ENCODE measurements at regions not wholly inside any gene's neighbourhood (a gene's known extent, or its start where the extent isn't known, plus 50 kb on each side); places are given as distances from the start of the nearest gene placed in this dataset.

DNA sequence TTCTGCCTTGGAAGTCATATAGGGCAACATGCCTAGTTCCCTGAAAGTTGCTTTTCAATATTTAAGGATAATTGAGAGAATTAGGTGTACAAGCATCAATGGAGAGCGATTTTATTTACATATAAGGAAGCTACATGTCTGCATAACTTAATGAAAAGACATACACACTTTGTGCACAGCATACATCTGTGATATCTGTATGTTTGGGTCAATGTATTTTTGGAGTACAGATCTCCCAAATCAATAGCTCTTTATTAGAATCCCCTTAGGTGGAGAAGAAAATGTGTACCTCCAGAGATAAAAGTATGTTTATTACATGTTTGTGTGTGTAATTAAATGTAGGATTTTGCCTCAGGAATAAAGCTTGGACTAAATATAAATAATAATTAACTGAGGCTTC lies 373.7 kb upstream of the CCNH start:
- peaks cover 0 to 17% (median 3%) of the 10 kb centered on the region in 4 experiments for H3K27me3 ChIP-seq (replicated peaks in 1 of 4; ENCODE audit: control extremely low read depth in 1 of 4, control insufficient read depth in 3 of 4, insufficient read depth in 4 of 4, low read length in 3 of 4)
- H3K27me3 Mint-ChIP-seq: peaks cover 24% of the 10 kb centered on the region
- intact Hi-C loops (cut with micrococcal nuclease): no loop called here
- no CpG with 5 or more reads among the region's 1 CpG for WGBS (ENCODE audit: insufficient coverage)
- H3K27ac ChIP-seq (ENCODE audit: low read length in 2 of 2): no peak overlapping the region
- H3K27ac Mint-ChIP-seq: no peak overlapping the region
- H3K4me1 Mint-ChIP-seq: no peaks in the 10 kb centered on the region
- no peaks in the 10 kb centered on the region for H3K9me3 Mint-ChIP-seq (ENCODE audit: insufficient read depth)
- no peak for TF ChIP-seq EZH2 (IDR thresholded peaks at IDR 0.05; ENCODE audit: borderline replicate concordance, insufficient read depth, low read depth, low read length, poor library complexity, severe bottlenecking)
- TF ChIP-seq, protein P1, sequence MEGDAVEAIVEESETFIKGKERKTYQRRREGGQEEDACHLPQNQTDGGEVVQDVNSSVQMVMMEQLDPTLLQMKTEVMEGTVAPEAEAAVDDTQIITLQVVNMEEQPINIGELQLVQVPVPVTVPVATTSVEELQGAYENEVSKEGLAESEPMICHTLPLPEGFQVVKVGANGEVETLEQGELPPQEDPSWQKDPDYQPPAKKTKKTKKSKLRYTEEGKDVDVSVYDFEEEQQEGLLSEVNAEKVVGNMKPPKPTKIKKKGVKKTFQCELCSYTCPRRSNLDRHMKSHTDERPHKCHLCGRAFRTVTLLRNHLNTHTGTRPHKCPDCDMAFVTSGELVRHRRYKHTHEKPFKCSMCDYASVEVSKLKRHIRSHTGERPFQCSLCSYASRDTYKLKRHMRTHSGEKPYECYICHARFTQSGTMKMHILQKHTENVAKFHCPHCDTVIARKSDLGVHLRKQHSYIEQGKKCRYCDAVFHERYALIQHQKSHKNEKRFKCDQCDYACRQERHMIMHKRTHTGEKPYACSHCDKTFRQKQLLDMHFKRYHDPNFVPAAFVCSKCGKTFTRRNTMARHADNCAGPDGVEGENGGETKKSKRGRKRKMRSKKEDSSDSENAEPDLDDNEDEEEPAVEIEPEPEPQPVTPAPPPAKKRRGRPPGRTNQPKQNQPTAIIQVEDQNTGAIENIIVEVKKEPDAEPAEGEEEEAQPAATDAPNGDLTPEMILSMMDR (IDR thresholded peaks at IDR 0.05): no peak
- H2AFZ ChIP-seq (ENCODE audit: insufficient read depth, low read depth, low read length, poor library complexity, severe bottlenecking): no peak overlapping the region
- H3K4me1 ChIP-seq (ENCODE audit: control insufficient read depth in 2 of 2, insufficient read depth in 2 of 2, low read length in 2 of 2): no peaks in the 10 kb centered on the region
- no peak overlapping the region for H3K4me3 ChIP-seq (ENCODE audit: control extremely low read depth in 1 of 5, extremely low read depth in 1 of 5, insufficient read depth in 1 of 5, low read depth in 2 of 5, low read length in 4 of 5)
- no peaks in the 10 kb centered on the region for H3K79me2 ChIP-seq (ENCODE audit: control insufficient read depth, insufficient read depth, low read length)
- ChIA-PET CTCF (no interaction called here), POLR2A (no interaction called here)
- no peaks in the 10 kb centered on the region for H3K36me3 ChIP-seq (replicated peaks in 1 of 2; ENCODE audit: control extremely low read depth in 1 of 2, control insufficient read depth in 1 of 2, extremely low read depth in 1 of 2, insufficient read depth in 2 of 2, low read length in 1 of 2)
- no peak for DNase-seq
- no peak overlapping the region for H3K4me3 Mint-ChIP-seq
- no peaks in the 10 kb centered on the region for H4K20me1 ChIP-seq (ENCODE audit: control insufficient read depth, insufficient read depth, low read length, poor library complexity, severe bottlenecking)
- no peak overlapping the region for H3K9ac ChIP-seq (ENCODE audit: low read length)
- no peak for ATAC-seq (ENCODE audit: low read depth)
- H3K9me3 ChIP-seq (ENCODE audit: control extremely low read depth in 1 of 3, control insufficient read depth in 2 of 3, insufficient read depth in 1 of 3, low read length in 2 of 3): no peaks in the 10 kb centered on the region
- H3K4me2 ChIP-seq (replicated peaks; ENCODE audit: low read depth, low read length, poor library complexity, severe bottlenecking): no peak overlapping the region

DNA sequence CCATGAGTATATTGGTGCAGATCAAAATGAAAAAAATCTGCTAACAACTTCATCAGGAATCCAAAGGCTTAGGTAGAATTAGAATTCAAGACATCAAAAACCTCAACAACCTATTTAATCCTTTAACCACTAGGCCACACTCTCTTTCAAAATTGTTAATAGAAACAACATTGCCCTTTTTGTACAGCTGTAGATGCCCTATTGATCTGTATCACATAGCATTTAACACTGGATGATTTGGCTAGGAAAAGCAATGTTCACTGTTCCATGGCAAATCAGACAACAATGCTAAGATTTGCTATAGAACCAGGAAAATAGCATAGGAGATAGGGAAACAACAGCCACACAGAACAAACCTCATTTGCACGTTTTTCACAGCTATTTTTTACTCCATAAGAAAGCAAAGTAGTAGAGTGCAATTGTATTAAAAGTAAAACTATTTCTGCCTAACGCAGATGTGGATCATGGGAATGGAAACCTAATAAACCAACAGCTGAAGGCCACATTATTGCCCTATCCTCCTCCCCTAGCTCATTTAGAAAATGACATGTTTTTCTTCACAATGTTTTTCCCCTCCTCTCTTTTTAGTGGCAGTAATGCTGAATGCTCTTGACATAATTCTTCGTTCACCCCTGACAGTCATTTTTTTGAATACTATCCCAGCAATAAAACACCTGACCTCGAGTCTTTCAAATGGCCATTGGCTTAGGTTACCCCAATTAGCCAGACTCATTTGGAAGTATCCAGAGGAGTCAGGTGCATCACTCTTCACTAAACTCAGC lies 373.0 kb upstream of the CCNH start:
- CTCF ChIA-PET: no interaction called here
- POLR2A ChIA-PET: no interaction called here
- H3K36me3 ChIP-seq (replicated peaks in 1 of 2; ENCODE audit: control extremely low read depth in 1 of 2, control insufficient read depth in 1 of 2, extremely low read depth in 1 of 2, insufficient read depth in 2 of 2, low read length in 1 of 2): no peaks in the 10 kb centered on the region
- H3K9me3 ChIP-seq (ENCODE audit: control extremely low read depth in 1 of 3, control insufficient read depth in 2 of 3, insufficient read depth in 1 of 3, low read length in 2 of 3): no peaks in the 10 kb centered on the region
- no peak overlapping the region for H3K4me3 ChIP-seq (ENCODE audit: control extremely low read depth in 1 of 5, extremely low read depth in 1 of 5, insufficient read depth in 1 of 5, low read depth in 2 of 5, low read length in 4 of 5)
- no peak overlapping the region for H2AFZ ChIP-seq (ENCODE audit: insufficient read depth, low read depth, low read length, poor library complexity, severe bottlenecking)
- no peak for ATAC-seq (ENCODE audit: low read depth)
- no peak overlapping the region for H3K9ac ChIP-seq (ENCODE audit: low read length)
- H3K4me1 ChIP-seq (ENCODE audit: control insufficient read depth in 2 of 2, insufficient read depth in 2 of 2, low read length in 2 of 2): peaks cover 0 to 3% of the 10 kb centered on the region in 2 donors
- Mint-ChIP-seq H3K27ac (no peak overlapping the region), H3K4me3 (no peak overlapping the region), H3K4me1 (peaks cover 3% of the 10 kb centered on the region), H3K9me3 (ENCODE audit: insufficient read depth) (no peaks in the 10 kb centered on the region), H3K27me3 (peaks cover 28% of the 10 kb centered on the region)
- DNase-seq: no peak
- no peak overlapping the region for H3K27ac ChIP-seq (ENCODE audit: low read length in 2 of 2)
- H3K27me3 ChIP-seq (replicated peaks in 1 of 4; ENCODE audit: control extremely low read depth in 1 of 4, control insufficient read depth in 3 of 4, insufficient read depth in 4 of 4, low read length in 3 of 4): peaks cover 0 to 17% (median 3%) of the 10 kb centered on the region in 4 experiments
- 52% methylated on average over 2 of the region's 4 CpGs for WGBS (ENCODE audit: insufficient coverage)
- no peaks in the 10 kb centered on the region for H4K20me1 ChIP-seq (ENCODE audit: control insufficient read depth, insufficient read depth, low read length, poor library complexity, severe bottlenecking)
- H3K79me2 ChIP-seq (ENCODE audit: control insufficient read depth, insufficient read depth, low read length): no peaks in the 10 kb centered on the region
- intact Hi-C loops (cut with micrococcal nuclease): no loop called here
- H3K4me2 ChIP-seq (replicated peaks; ENCODE audit: low read depth, low read length, poor library complexity, severe bottlenecking): no peak overlapping the region
- TF ChIP-seq, protein P1 (IDR thresholded peaks at IDR 0.05): no peak
- no peak for TF ChIP-seq EZH2 (IDR thresholded peaks at IDR 0.05; ENCODE audit: borderline replicate concordance, insufficient read depth, low read depth, low read length, poor library complexity, severe bottlenecking)

Measured in B cell (primary cell).